K562 (cell line): ENCODE measurements at regions not wholly inside any gene's neighbourhood (a gene's known extent, or its start where the extent isn't known, plus 50 kb on each side); places are given as distances from the start of the nearest gene placed in this dataset.

Experiments used
- ATAC-seq: fragments of 200-7000 bp; cut with Tn5 transposase; 3 replicates; pipeline ENCODE4 v1.9.1; 2020; ENCODE audit warnings: moderate library complexity
- BruUV-seq: library from RNA; stranded (reverse); fragments of 400-500 nt; replicated peaks from 2 replicates; lab custom pipeline; 2021; lab: Mats Ljungman, UMichigan
- CTCF ChIA-PET: fragments of 300-600 bp; formaldehyde crosslinking; extraction: SDS; loops from one replicate; lab custom pipeline; 2021; ENCODE audit warnings: low intra/inter-chr PET ratio; lab: Yijun Ruan, JAX
- POLR2A ChIA-PET: fragments of 300-600, 350-650 bp; sonication (Branson Sonifier 250); formaldehyde crosslinking; extraction: SDS; loops from one replicate; lab custom pipeline; 2021; ENCODE audit warnings: antibody characterized with exemption, inconsistent platforms; lab: Yijun Ruan, JAX
- DNase-seq, 4 experiments: peaks; one replicate each; pipeline versions ENCODE4 v3.0.0 to v3.0.0-alpha.2; 2011 to 2018; ENCODE audit warnings: low spot score in 3 of 4, mixed read lengths in 3 of 4; ENCODE audit errors: extremely low read depth in 1 of 4
- FAIRE-seq: peaks from 2 replicates; lab custom pipeline; 2011; peaks lifted over from hg19 to GRCh38; lab: Jason Lieb, UNC
- H2AFZ ChIP-seq: 2 replicates; pipeline ENCODE4 v1.6.0; 2011; ENCODE audit warnings: low read depth, low read length, control low read depth, inconsistent platforms
- H3K27ac ChIP-seq: fragments of 200-600 bp; 3 replicates; pipeline ENCODE4 v1.8.0; 2011; ENCODE audit warnings: low read depth, mild to moderate bottlenecking, control low read depth, inconsistent platforms, low read length, moderate library complexity, mixed read lengths; ENCODE audit errors: extremely low read depth
- H3K27me3 ChIP-seq, 2 experiments: fragments of 300-600 bp in 1 of 2; 2 replicates in 1 of 2; 3 replicates in 1 of 2; pipeline versions ENCODE4 v1.6.0 to v1.8.0; 2011; ENCODE audit warnings: inconsistent platforms in 2 of 2, low read length in 2 of 2, mild to moderate bottlenecking in 1 of 2, mixed read lengths in 1 of 2, moderate library complexity in 1 of 2; ENCODE audit not compliant: control insufficient read depth in 2 of 2, insufficient read depth in 2 of 2
- H3K36me3 ChIP-seq: fragments of 300-600 bp; 3 replicates; pipeline ENCODE4 v1.8.0; 2011; ENCODE audit warnings: mild to moderate bottlenecking, low read length, inconsistent platforms; ENCODE audit not compliant: control insufficient read depth, insufficient read depth
- H3K4me1 ChIP-seq, 2 experiments: fragments of 200-600 bp in 1 of 2; replicated peaks in 1 of 2; 2 replicates in 1 of 2; 3 replicates in 1 of 2; pipeline versions ENCODE4 v1.5.1 to v1.8.0; 2011; ENCODE audit warnings: inconsistent platforms in 2 of 2, low read length in 2 of 2, mild to moderate bottlenecking in 1 of 2, mixed read lengths in 1 of 2, moderate library complexity in 1 of 2; ENCODE audit not compliant: control insufficient read depth in 2 of 2, insufficient read depth in 2 of 2
- H3K4me2 ChIP-seq: 2 replicates; pipeline ENCODE4 v1.6.1; 2011; ENCODE audit warnings: low read length, control low read depth, inconsistent platforms, mixed read lengths; ENCODE audit not compliant: insufficient read depth
- H3K4me3 ChIP-seq: fragments of 200-600 bp; sonication (generic), shearing (Covaris generic); 2 replicates; pipeline ENCODE4 v1.5.1; 2016; ENCODE audit warnings: control low read depth, inconsistent platforms
- H3K79me2 ChIP-seq: fragments of 200-600 bp; 3 replicates; pipeline ENCODE4 v1.8.0; 2011; ENCODE audit warnings: low read length, inconsistent platforms; ENCODE audit not compliant: control insufficient read depth, insufficient read depth
- H3K9ac ChIP-seq, 2 experiments: 2 replicates each; pipeline versions ENCODE4 v1.6.0 to v1.6.1; 2011; ENCODE audit warnings: low read depth in 2 of 2, low read length in 2 of 2, control low read depth in 1 of 2, inconsistent platforms in 1 of 2, mild to moderate bottlenecking in 1 of 2, mixed read lengths in 1 of 2; ENCODE audit not compliant: insufficient read depth in 1 of 2
- H3K9me1 ChIP-seq: one replicate; pipeline ENCODE4 v1.6.0; 2011; ENCODE audit warnings: inconsistent platforms, mild to moderate bottlenecking, low read length, moderate library complexity; ENCODE audit not compliant: control insufficient read depth, insufficient read depth
- H3K9me3 ChIP-seq: replicated peaks from 2 replicates; pipeline ENCODE4 v1.5.1; 2011; ENCODE audit warnings: low read depth, low read length, inconsistent platforms; ENCODE audit not compliant: control insufficient read depth, insufficient read depth
- H4K20me1 ChIP-seq: replicated peaks from 2 replicates; pipeline ENCODE4 v1.6.1; 2011; ENCODE audit warnings: low read length, inconsistent platforms, mixed read lengths; ENCODE audit not compliant: control insufficient read depth, insufficient read depth
- MAZ ChIP-seq, 2 experiments: fragments of 450-650 bp in 1 of 2; sonication (generic) in 1 of 2; formaldehyde crosslinking; IDR thresholded peaks in 1 of 2; conservative IDR thresholded peaks in 1 of 2; 2 replicates each; pipeline versions ENCODE4 v1.4.0 to v1.5.0; 2020; ENCODE audit warnings: mild to moderate bottlenecking in 1 of 2, missing genetic modification reagents in 1 of 2
- ZC3H11A ChIP-seq: IDR thresholded peaks from 2 replicates; pipeline ENCODE4 v1.6.1; 2012; ENCODE audit warnings: low read depth, low read length, improper control_type of control experiment
- ZC3H4 ChIP-seq: sonication (generic); formaldehyde crosslinking; IDR thresholded peaks from 2 replicates; pipeline ENCODE4 v1.9.0; 2021; ENCODE audit warnings: missing genetic modification reagents, borderline replicate concordance
- ZNF134 ChIP-seq: fragments of 250-450 bp; sonication (Bioruptor Pico); conservative IDR thresholded peaks from 2 replicates; pipeline ENCODE4 v1.4.0; 2020
- WGBS: fragments of 100-300 bp; shearing (Covaris generic); methylation state at CpG from one replicate; pipeline ENCODE4 v1.1.6; 2016; ENCODE audit warnings: low coverage, mixed read lengths; ENCODE audit not compliant: insufficient coverage; ENCODE audit errors: missing lambda C conversion rate; 5-methylcytosine and 5-hydroxymethylcytosine counted together
- in situ Hi-C: fragments of 300-500 bp; cut with MboI; formaldehyde crosslinking; loops from 4 replicates; pipeline ENCODE4 v1.15.0; 2018; ENCODE audit warnings: inconsistent platforms, mixed read lengths
- intact Hi-C: fragments of 100-400 bp; cut with micrococcal nuclease; formaldehyde crosslinking; loops from 2 replicates; pipeline ENCODE4 v1.14.2; 2022
- TF ChIP-seq, protein P1 (sequence below): fragments of 450-650 bp; IDR thresholded peaks from 2 replicates; pipeline ENCODE4 v1.7.1; 2018; ENCODE audit warnings: mild to moderate bottlenecking, low read depth; ENCODE audit not compliant: partially characterized antibody
- TF ChIP-seq, protein P2 (sequence below): fragments of 250-450 bp; sonication (Bioruptor Pico); IDR thresholded peaks from 2 replicates; pipeline ENCODE4 v1.5.0; 2020; ENCODE audit warnings: mild to moderate bottlenecking, borderline replicate concordance
- TF ChIP-seq, protein P3 (sequence below): sonication (generic); formaldehyde crosslinking; IDR thresholded peaks from 2 replicates; pipeline ENCODE4 v1.8.0; 2023; ENCODE audit warnings: mild to moderate bottlenecking, missing genetic modification reagents
- TF ChIP-seq, protein P4 (sequence below): fragments of 450-650 bp; formaldehyde crosslinking; IDR thresholded peaks from 2 replicates; pipeline ENCODE4 v1.4.0; 2020; ENCODE audit warnings: mild to moderate bottlenecking, moderate library complexity
- TF ChIP-seq, protein P5 (sequence below): sonication (generic); formaldehyde crosslinking; IDR thresholded peaks from 2 replicates; pipeline ENCODE4 v1.8.1; 2023; ENCODE audit warnings: missing genetic modification reagents, mild to moderate bottlenecking, borderline replicate concordance

DNA sequence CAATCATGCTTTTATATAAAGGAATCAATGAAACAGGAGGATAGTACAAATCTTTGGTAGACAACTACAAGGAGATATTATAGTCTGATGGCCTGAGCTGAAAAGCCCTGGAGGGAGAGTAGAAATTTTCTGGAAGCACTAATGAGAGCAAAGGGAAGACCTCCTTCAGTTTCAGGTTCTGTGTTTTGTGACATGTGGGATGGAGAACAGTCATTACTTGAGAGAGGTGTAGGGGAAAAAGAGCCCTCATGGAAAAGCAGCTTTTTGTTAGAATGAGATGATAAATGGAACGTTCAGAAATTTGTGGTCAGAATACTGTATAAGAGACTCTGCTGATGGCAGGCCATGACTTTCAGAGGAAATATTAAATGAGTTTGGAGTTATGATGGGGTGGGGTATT, 360.6 kb upstream of the MEF2C start:
- in situ Hi-C loops: no loop called here
- CTCF ChIA-PET: no interaction called here
- H3K79me2 ChIP-seq: no peaks in the 10 kb centered on the region
- no peak for ATAC-seq
- H3K9ac ChIP-seq: no peak overlapping the region
- H3K27me3 ChIP-seq: no peaks in the 10 kb centered on the region
- POLR2A ChIA-PET: no interaction called here
- H3K4me2 ChIP-seq: no peak overlapping the region
- BruUV-seq: no TSS peak
- no peak overlapping the region for H3K27ac ChIP-seq
- H3K4me1 ChIP-seq: no peaks in the 10 kb centered on the region
- H4K20me1 ChIP-seq: no peaks in the 10 kb centered on the region
- intact Hi-C loops: no loop called here
- no peak overlapping the region for H2AFZ ChIP-seq
- H3K9me3 ChIP-seq: no peaks in the 10 kb centered on the region
- no peaks in the 10 kb centered on the region for H3K9me1 ChIP-seq
- FAIRE-seq: no peak
- H3K36me3 ChIP-seq: no peaks in the 10 kb centered on the region
- WGBS: 8% methylated on average over 1 of the region's 1 CpG
- no peak overlapping the region for H3K4me3 ChIP-seq
- no peak for DNase-seq
- TF ChIP-seq, protein P1, sequence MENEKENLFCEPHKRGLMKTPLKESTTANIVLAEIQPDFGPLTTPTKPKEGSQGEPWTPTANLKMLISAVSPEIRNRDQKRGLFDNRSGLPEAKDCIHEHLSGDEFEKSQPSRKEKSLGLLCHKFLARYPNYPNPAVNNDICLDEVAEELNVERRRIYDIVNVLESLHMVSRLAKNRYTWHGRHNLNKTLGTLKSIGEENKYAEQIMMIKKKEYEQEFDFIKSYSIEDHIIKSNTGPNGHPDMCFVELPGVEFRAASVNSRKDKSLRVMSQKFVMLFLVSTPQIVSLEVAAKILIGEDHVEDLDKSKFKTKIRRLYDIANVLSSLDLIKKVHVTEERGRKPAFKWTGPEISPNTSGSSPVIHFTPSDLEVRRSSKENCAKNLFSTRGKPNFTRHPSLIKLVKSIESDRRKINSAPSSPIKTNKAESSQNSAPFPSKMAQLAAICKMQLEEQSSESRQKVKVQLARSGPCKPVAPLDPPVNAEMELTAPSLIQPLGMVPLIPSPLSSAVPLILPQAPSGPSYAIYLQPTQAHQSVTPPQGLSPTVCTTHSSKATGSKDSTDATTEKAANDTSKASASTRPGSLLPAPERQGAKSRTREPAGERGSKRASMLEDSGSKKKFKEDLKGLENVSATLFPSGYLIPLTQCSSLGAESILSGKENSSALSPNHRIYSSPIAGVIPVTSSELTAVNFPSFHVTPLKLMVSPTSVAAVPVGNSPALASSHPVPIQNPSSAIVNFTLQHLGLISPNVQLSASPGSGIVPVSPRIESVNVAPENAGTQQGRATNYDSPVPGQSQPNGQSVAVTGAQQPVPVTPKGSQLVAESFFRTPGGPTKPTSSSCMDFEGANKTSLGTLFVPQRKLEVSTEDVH: no peak
- TF ChIP-seq, protein P2, sequence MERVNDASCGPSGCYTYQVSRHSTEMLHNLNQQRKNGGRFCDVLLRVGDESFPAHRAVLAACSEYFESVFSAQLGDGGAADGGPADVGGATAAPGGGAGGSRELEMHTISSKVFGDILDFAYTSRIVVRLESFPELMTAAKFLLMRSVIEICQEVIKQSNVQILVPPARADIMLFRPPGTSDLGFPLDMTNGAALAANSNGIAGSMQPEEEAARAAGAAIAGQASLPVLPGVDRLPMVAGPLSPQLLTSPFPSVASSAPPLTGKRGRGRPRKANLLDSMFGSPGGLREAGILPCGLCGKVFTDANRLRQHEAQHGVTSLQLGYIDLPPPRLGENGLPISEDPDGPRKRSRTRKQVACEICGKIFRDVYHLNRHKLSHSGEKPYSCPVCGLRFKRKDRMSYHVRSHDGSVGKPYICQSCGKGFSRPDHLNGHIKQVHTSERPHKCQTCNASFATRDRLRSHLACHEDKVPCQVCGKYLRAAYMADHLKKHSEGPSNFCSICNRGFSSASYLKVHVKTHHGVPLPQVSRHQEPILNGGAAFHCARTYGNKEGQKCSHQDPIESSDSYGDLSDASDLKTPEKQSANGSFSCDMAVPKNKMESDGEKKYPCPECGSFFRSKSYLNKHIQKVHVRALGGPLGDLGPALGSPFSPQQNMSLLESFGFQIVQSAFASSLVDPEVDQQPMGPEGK (CRISPR knock-in tag): no peak
- TF ChIP-seq, protein P3, sequence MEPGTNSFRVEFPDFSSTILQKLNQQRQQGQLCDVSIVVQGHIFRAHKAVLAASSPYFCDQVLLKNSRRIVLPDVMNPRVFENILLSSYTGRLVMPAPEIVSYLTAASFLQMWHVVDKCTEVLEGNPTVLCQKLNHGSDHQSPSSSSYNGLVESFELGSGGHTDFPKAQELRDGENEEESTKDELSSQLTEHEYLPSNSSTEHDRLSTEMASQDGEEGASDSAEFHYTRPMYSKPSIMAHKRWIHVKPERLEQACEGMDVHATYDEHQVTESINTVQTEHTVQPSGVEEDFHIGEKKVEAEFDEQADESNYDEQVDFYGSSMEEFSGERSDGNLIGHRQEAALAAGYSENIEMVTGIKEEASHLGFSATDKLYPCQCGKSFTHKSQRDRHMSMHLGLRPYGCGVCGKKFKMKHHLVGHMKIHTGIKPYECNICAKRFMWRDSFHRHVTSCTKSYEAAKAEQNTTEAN (CRISPR knock-in tag): no peak
- TF ChIP-seq ZC3H11A (no peak), ZC3H4 (no peak), MAZ (CRISPR knock-in tag; conservative IDR thresholded peaks at IDR 0.05 in 1 of 2, IDR thresholded peaks at IDR 0.05 in 1 of 2) (no peak), ZNF134 (CRISPR knock-in tag) (no peak)
- TF ChIP-seq, protein P4, sequence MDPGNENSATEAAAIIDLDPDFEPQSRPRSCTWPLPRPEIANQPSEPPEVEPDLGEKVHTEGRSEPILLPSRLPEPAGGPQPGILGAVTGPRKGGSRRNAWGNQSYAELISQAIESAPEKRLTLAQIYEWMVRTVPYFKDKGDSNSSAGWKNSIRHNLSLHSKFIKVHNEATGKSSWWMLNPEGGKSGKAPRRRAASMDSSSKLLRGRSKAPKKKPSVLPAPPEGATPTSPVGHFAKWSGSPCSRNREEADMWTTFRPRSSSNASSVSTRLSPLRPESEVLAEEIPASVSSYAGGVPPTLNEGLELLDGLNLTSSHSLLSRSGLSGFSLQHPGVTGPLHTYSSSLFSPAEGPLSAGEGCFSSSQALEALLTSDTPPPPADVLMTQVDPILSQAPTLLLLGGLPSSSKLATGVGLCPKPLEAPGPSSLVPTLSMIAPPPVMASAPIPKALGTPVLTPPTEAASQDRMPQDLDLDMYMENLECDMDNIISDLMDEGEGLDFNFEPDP (CRISPR knock-in tag): no peak
- TF ChIP-seq, protein P5, sequence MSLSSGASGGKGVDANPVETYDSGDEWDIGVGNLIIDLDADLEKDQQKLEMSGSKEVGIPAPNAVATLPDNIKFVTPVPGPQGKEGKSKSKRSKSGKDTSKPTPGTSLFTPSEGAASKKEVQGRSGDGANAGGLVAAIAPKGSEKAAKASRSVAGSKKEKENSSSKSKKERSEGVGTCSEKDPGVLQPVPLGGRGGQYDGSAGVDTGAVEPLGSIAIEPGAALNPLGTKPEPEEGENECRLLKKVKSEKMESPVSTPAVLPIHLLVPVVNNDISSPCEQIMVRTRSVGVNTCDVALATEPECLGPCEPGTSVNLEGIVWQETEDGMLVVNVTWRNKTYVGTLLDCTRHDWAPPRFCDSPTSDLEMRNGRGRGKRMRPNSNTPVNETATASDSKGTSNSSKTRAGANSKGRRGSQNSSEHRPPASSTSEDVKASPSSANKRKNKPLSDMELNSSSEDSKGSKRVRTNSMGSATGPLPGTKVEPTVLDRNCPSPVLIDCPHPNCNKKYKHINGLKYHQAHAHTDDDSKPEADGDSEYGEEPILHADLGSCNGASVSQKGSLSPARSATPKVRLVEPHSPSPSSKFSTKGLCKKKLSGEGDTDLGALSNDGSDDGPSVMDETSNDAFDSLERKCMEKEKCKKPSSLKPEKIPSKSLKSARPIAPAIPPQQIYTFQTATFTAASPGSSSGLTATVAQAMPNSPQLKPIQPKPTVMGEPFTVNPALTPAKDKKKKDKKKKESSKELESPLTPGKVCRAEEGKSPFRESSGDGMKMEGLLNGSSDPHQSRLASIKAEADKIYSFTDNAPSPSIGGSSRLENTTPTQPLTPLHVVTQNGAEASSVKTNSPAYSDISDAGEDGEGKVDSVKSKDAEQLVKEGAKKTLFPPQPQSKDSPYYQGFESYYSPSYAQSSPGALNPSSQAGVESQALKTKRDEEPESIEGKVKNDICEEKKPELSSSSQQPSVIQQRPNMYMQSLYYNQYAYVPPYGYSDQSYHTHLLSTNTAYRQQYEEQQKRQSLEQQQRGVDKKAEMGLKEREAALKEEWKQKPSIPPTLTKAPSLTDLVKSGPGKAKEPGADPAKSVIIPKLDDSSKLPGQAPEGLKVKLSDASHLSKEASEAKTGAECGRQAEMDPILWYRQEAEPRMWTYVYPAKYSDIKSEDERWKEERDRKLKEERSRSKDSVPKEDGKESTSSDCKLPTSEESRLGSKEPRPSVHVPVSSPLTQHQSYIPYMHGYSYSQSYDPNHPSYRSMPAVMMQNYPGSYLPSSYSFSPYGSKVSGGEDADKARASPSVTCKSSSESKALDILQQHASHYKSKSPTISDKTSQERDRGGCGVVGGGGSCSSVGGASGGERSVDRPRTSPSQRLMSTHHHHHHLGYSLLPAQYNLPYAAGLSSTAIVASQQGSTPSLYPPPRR (CRISPR knock-in tag): no peak
